HuH-7 (cell line): ENCODE measurements at regions not wholly inside any gene's neighbourhood (a gene's known extent, or its start where the extent isn't known, plus 50 kb on each side); places are given as distances from the start of the nearest gene placed in this dataset.

Experiments used
- DNase-seq: peaks from one replicate; pipeline ENCODE4 v3.0.0; 2011; ENCODE audit warnings: low spot score

GRCh38 chr10:123526356-123527064 lies 139.6 kb upstream of the GPR26 start:
- no peak for DNase-seq

GRCh38 chr10:123527151-123527550 lies 139.0 kb upstream of the GPR26 start:
- DNase-seq = no peak

GRCh38 chr10:123529146-123529760 lies 136.9 kb upstream of the GPR26 start:
- no peak for DNase-seq

GRCh38 chr10:123530166-123530870 lies 135.8 kb upstream of the GPR26 start:
- DNase-seq = no peak

- DNase-seq = no peak
Measured at GRCh38 chr10:123535386-123535785, 130.8 kb upstream of the GPR26 start.

- DNase-seq = no peak
Measured at GRCh38 chr10:123536176-123536845, 129.8 kb upstream of the GPR26 start.

- DNase-seq = no peak
Measured at GRCh38 chr10:123537188-123537961, 128.8 kb upstream of the GPR26 start.

- no peak for DNase-seq
Measured at GRCh38 chr10:123538401-123539320, 127.5 kb upstream of the GPR26 start.

- no peak for DNase-seq
Measured at GRCh38 chr10:123544986-123545385, 121.2 kb upstream of the GPR26 start.

- DNase-seq = no peak
Measured at GRCh38 chr10:123548770-123549169, 117.4 kb upstream of the GPR26 start.

GRCh38 chr10:123549761-123550454 lies 116.2 kb upstream of the GPR26 start:
- DNase-seq = no peak

- DNase-seq = no peak
Measured at GRCh38 chr10:123550675-123551096, 115.5 kb upstream of the GPR26 start.

- DNase-seq = no peak
Measured at GRCh38 chr10:123551259-123551658, 114.9 kb upstream of the GPR26 start.

GRCh38 chr10:123552760-123553554 lies 113.2 kb upstream of the GPR26 start:
- no peak for DNase-seq

- no peak for DNase-seq
Measured at GRCh38 chr10:123553810-123554430, 112.2 kb upstream of the GPR26 start.

- DNase-seq = no peak
Measured at GRCh38 chr10:123554656-123555055, 111.5 kb upstream of the GPR26 start.

GRCh38 chr10:123555616-123556015 lies 110.5 kb upstream of the GPR26 start:
- no peak for DNase-seq

GRCh38 chr10:123556049-123556448 lies 110.1 kb upstream of the GPR26 start:
- DNase-seq = no peak

- DNase-seq = no peak
Measured at GRCh38 chr10:123556736-123557135, 109.4 kb upstream of the GPR26 start.
